ENCODE measurements at regions not wholly inside any gene's neighbourhood (a gene's known extent, or its start where the extent isn't known, plus 50 kb on each side); places are given as distances from the start of the nearest gene placed in this dataset.

DNA sequence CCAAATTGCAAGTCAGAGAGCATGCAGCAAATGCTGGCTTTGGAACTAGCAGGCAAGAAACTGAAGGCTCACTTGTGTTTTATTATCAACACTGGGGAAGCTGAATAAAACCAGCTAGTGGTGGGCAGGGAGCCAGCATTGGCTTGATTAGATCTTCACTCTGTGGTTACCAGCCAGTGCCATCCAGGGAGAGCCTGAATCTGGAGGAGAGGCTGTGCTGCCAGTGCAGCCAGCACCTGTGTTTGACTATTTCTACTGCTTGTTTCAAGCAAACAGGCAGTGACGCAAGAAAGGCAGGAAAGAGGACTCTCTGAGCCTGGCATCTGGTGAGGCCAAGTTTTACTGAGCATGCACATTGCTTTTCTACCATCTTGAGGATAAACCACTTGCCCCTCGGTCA, 247.0 kb downstream of the PHLDA1 start:
- DNase-seq (ENCODE audit: low read depth in 1 of 2, low spot score in 1 of 2), result peak in 1 of 2 experiments; percentile 43
- H3K27ac ChIP-seq (replicated peaks), result no peak overlapping the region
- no peaks in the 10 kb centered on the region for H3K27me3 ChIP-seq (ENCODE audit: insufficient read depth, poor library complexity, severe bottlenecking)
- H3K4me3 ChIP-seq (replicated peaks; ENCODE audit: insufficient read depth, low read length), result no peak overlapping the region
- TF ChIP-seq POLR2AphosphoS5 (IDR thresholded peaks at IDR 0.05; ENCODE audit: low read depth), result peak; percentile 35; the same call in 1 of the 2 replicates
- TF ChIP-seq, protein P1, sequence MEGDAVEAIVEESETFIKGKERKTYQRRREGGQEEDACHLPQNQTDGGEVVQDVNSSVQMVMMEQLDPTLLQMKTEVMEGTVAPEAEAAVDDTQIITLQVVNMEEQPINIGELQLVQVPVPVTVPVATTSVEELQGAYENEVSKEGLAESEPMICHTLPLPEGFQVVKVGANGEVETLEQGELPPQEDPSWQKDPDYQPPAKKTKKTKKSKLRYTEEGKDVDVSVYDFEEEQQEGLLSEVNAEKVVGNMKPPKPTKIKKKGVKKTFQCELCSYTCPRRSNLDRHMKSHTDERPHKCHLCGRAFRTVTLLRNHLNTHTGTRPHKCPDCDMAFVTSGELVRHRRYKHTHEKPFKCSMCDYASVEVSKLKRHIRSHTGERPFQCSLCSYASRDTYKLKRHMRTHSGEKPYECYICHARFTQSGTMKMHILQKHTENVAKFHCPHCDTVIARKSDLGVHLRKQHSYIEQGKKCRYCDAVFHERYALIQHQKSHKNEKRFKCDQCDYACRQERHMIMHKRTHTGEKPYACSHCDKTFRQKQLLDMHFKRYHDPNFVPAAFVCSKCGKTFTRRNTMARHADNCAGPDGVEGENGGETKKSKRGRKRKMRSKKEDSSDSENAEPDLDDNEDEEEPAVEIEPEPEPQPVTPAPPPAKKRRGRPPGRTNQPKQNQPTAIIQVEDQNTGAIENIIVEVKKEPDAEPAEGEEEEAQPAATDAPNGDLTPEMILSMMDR (IDR thresholded peaks at IDR 0.05; ENCODE audit: insufficient read depth, low read length), result no peak

DNA sequence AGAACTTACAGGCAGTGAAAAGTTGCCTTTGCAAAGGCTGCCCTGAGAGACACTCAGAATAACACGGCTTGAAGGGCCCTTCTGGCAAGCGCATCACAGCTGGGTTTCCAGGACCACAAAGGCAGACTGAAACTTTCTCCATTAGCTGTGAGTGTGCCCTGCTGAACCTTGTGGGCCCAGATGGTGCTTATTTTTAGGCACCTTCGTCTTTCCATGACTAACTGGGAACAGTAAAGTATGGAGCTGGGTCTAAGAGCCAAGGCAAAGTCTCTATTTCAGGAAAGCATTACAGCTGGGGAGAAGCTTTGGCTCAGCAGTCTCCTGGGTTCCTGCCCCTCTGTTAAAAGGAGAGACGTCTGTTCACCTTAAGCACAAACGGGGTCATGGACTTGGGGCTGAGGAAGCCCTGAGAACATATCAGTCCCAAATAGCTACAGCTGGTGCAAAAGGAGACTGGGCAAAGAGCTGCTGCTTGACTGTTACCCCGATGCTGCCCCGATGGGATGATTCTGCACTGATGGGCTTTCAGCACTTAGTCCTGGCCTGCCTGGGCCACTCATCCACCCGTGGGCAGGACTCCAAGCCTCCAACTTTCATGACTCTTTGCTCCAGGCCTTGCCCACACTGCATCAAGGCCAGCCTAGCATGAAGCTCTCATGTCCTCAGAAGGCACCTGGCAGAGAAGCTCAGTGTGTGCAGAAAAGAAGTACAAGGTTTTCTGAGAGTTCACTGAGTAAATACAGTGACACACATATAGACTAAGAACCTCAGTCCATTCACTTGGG, 248.3 kb downstream of the PHLDA1 start:
- TF ChIP-seq POLR2AphosphoS5 (IDR thresholded peaks at IDR 0.05; ENCODE audit: low read depth), result no peak
- no peak for TF ChIP-seq GABPA (IDR thresholded peaks at IDR 0.05; ENCODE audit: low read depth)
- no peak for TF ChIP-seq SPI1 (IDR thresholded peaks at IDR 0.05; ENCODE audit: borderline replicate concordance, low read depth)
- TF ChIP-seq, protein P2, sequence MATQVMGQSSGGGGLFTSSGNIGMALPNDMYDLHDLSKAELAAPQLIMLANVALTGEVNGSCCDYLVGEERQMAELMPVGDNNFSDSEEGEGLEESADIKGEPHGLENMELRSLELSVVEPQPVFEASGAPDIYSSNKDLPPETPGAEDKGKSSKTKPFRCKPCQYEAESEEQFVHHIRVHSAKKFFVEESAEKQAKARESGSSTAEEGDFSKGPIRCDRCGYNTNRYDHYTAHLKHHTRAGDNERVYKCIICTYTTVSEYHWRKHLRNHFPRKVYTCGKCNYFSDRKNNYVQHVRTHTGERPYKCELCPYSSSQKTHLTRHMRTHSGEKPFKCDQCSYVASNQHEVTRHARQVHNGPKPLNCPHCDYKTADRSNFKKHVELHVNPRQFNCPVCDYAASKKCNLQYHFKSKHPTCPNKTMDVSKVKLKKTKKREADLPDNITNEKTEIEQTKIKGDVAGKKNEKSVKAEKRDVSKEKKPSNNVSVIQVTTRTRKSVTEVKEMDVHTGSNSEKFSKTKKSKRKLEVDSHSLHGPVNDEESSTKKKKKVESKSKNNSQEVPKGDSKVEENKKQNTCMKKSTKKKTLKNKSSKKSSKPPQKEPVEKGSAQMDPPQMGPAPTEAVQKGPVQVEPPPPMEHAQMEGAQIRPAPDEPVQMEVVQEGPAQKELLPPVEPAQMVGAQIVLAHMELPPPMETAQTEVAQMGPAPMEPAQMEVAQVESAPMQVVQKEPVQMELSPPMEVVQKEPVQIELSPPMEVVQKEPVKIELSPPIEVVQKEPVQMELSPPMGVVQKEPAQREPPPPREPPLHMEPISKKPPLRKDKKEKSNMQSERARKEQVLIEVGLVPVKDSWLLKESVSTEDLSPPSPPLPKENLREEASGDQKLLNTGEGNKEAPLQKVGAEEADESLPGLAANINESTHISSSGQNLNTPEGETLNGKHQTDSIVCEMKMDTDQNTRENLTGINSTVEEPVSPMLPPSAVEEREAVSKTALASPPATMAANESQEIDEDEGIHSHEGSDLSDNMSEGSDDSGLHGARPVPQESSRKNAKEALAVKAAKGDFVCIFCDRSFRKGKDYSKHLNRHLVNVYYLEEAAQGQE (IDR thresholded peaks at IDR 0.05; ENCODE audit: insufficient replicate concordance, low read depth), result no peak
- TF ChIP-seq, protein P1 (IDR thresholded peaks at IDR 0.05; ENCODE audit: insufficient read depth, low read length), result no peak

DNA sequence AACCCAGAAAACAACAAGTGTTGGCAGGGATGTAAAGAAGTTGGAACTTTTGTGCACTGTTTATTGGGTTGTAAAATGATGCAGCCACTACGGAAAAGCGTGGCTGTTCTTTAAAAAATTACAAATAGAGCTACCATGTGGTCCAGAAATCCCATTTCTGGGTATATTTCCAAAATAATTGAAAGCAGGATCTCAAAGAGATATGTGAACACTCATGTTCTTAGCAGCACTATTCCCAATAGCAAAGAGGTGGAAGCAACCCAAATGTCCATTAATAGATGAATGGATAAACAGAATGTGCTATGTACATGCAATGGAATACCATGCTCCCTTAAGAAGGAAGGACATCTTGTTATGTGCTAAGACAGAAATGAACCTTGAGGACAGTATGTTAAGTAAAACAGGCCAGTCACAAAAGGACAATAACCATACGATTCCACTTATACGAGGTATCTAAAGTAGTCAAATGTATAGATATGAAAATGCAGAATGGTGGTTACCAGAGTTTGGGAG, 249.5 kb downstream of the PHLDA1 start:
- no peak for DNase-seq (ENCODE audit: low read depth in 1 of 2, low spot score in 1 of 2)
- Histone ChIP-seq H3K27me3 (ENCODE audit: insufficient read depth, poor library complexity, severe bottlenecking) (no peaks in the 10 kb centered on the region), H3K4me3 (replicated peaks; ENCODE audit: insufficient read depth, low read length) (no peak overlapping the region), H3K27ac (replicated peaks) (no peak overlapping the region)
- TF ChIP-seq GABPA (IDR thresholded peaks at IDR 0.05; ENCODE audit: low read depth) (no peak), SPI1 (IDR thresholded peaks at IDR 0.05; ENCODE audit: borderline replicate concordance, low read depth) (no peak), POLR2AphosphoS5 (IDR thresholded peaks at IDR 0.05; ENCODE audit: low read depth) (no peak)
- TF ChIP-seq, protein P2 (IDR thresholded peaks at IDR 0.05; ENCODE audit: insufficient replicate concordance, low read depth), result no peak
- TF ChIP-seq, protein P1 (IDR thresholded peaks at IDR 0.05; ENCODE audit: insufficient read depth, low read length), result no peak

More for the DNA sequence above, 248.3 kb downstream of the PHLDA1 start:
- Histone ChIP-seq H3K27me3 (ENCODE audit: insufficient read depth, poor library complexity, severe bottlenecking) (no peaks in the 10 kb centered on the region), H3K4me3 (replicated peaks; ENCODE audit: insufficient read depth, low read length) (no peak overlapping the region), H3K27ac (replicated peaks) (no peak overlapping the region)
- DNase-seq (ENCODE audit: low read depth in 1 of 2, low spot score in 1 of 2), result no peak
